KMS-11 (cell line): ENCODE measurements at regions not wholly inside any gene's neighbourhood (a gene's known extent, or its start where the extent isn't known, plus 50 kb on each side); places are given as distances from the start of the nearest gene placed in this dataset.

Experiments used
- H2AFZ ChIP-seq: fragments of 200-600 bp; sonication (generic); 2 replicates; pipeline ENCODE4 v1.6.1; 2016; ENCODE audit warnings: antibody characterized with exemption, mixed run types, low read depth
- H3K27ac ChIP-seq: fragments of 200-600 bp; sonication (generic); 2 replicates; pipeline ENCODE4 v1.6.1; 2016; ENCODE audit warnings: mild to moderate bottlenecking, mixed run types
- H3K27me3 ChIP-seq: fragments of 200-600 bp; sonication (generic); 2 replicates; pipeline ENCODE4 v1.6.1; 2017; ENCODE audit warnings: mild to moderate bottlenecking, low read depth, mixed run types, moderate library complexity; ENCODE audit not compliant: insufficient read depth
- H3K36me3 ChIP-seq: fragments of 200-600 bp; sonication (generic); 2 replicates; pipeline ENCODE4 v1.6.1; 2017; ENCODE audit warnings: mild to moderate bottlenecking, mixed run types; ENCODE audit not compliant: insufficient read depth
- H3K4me1 ChIP-seq: fragments of 200-600 bp; sonication (generic); 2 replicates; pipeline ENCODE4 v1.6.1; 2016; ENCODE audit warnings: mild to moderate bottlenecking, low read depth, mixed run types; ENCODE audit not compliant: poor library complexity, severe bottlenecking
- H3K4me2 ChIP-seq: fragments of 200-600 bp; sonication (generic); 2 replicates; pipeline ENCODE4 v1.7.0; 2016; ENCODE audit warnings: mild to moderate bottlenecking, mixed run types
- H3K4me3 ChIP-seq: fragments of 200-600 bp; sonication (generic); IDR thresholded peaks from 2 replicates; pipeline ENCODE4 v1.6.1; 2017; ENCODE audit warnings: low read depth, low read length, mixed read lengths; ENCODE audit not compliant: insufficient read depth
- H3K79me2 ChIP-seq: fragments of 200-600 bp; sonication (generic); 2 replicates; pipeline ENCODE4 v1.6.1; 2016; ENCODE audit warnings: low read depth, mixed run types; ENCODE audit not compliant: insufficient read depth
- H3K9ac ChIP-seq: fragments of 200-600 bp; sonication (generic); 2 replicates; pipeline ENCODE4 v1.6.1; 2016; ENCODE audit warnings: mild to moderate bottlenecking, mixed run types
- H4K20me1 ChIP-seq: fragments of 200-600 bp; sonication (generic); 2 replicates; pipeline ENCODE4 v1.6.1; 2016; ENCODE audit warnings: mild to moderate bottlenecking, mixed run types; ENCODE audit not compliant: insufficient read depth
- CTCF ChIP-seq: fragments of 200-600 bp; sonication (generic); conservative IDR thresholded peaks from 2 replicates; pipeline ENCODE4 v1.6.1; 2017; ENCODE audit warnings: low read depth, mild to moderate bottlenecking, antibody characterized with exemption, low read length, moderate library complexity, mixed read lengths

GRCh38 chr1:2906085-2906484 is 104.6 kb upstream of the TTC34 start:
- peaks cover 48% of the 10 kb centered on the region for H3K27me3 ChIP-seq

GRCh38 chr1:2906620-2907019 is 105.1 kb upstream of the TTC34 start:
- Histone ChIP-seq H3K4me1 (no peaks in the 10 kb centered on the region), H3K4me3 (no peak overlapping the region), H3K36me3 (no peaks in the 10 kb centered on the region), H3K9ac (no peak overlapping the region), H2AFZ (no peak overlapping the region), H3K4me2 (no peak overlapping the region), H3K27me3 (peaks cover 46% of the 10 kb centered on the region), H3K27ac (no peak overlapping the region), H4K20me1 (no peaks in the 10 kb centered on the region), H3K79me2 (no peaks in the 10 kb centered on the region)
- TF ChIP-seq CTCF, result no peak

More at GRCh38 chr1:2906085-2906484, 104.6 kb upstream of the TTC34 start:
- no peak overlapping the region for H2AFZ ChIP-seq
- H3K27ac ChIP-seq, result no peak overlapping the region
- H3K4me2 ChIP-seq, result no peak overlapping the region
- no peak overlapping the region for H3K4me3 ChIP-seq
- H3K9ac ChIP-seq, result no peak overlapping the region
- H3K79me2 ChIP-seq, result no peaks in the 10 kb centered on the region
- no peaks in the 10 kb centered on the region for H3K36me3 ChIP-seq
- no peak for TF ChIP-seq CTCF
- no peaks in the 10 kb centered on the region for H3K4me1 ChIP-seq
- H4K20me1 ChIP-seq, result no peaks in the 10 kb centered on the region

GRCh38 chr1:2907051-2907450 is 105.6 kb upstream of the TTC34 start:
- Histone ChIP-seq H3K4me3 (no peak overlapping the region), H3K4me1 (no peaks in the 10 kb centered on the region), H3K4me2 (no peak overlapping the region), H4K20me1 (no peaks in the 10 kb centered on the region), H3K36me3 (no peaks in the 10 kb centered on the region), H3K27me3 (peaks cover 47% of the 10 kb centered on the region), H3K79me2 (no peaks in the 10 kb centered on the region), H2AFZ (no peak overlapping the region), H3K9ac (no peak overlapping the region), H3K27ac (no peak overlapping the region)
- TF ChIP-seq CTCF, result no peak

- no peak overlapping the region for H3K4me3 ChIP-seq
Measured at GRCh38 chr1:2908081-2908480, 106.6 kb upstream of the TTC34 start.

More at GRCh38 chr1:2908081-2908480, 106.6 kb upstream of the TTC34 start:
- Histone ChIP-seq H4K20me1 (no peaks in the 10 kb centered on the region), H3K79me2 (no peaks in the 10 kb centered on the region), H3K27ac (no peak overlapping the region), H3K4me1 (no peaks in the 10 kb centered on the region), H2AFZ (no peak overlapping the region), H3K27me3 (peaks cover 50% of the 10 kb centered on the region), H3K36me3 (no peaks in the 10 kb centered on the region), H3K4me2 (no peak overlapping the region), H3K9ac (no peak overlapping the region)
- no peak for TF ChIP-seq CTCF
